HG03196 (cell line): ENCODE measurements at regions not wholly inside any gene's neighbourhood (a gene's known extent, or its start where the extent isn't known, plus 50 kb on each side); places are given as distances from the start of the nearest gene placed in this dataset.

ENCODE experiments used
- ATAC-seq: cut with Tn5 transposase; IDR thresholded peaks from one replicate; pipeline ENCODE4 v1.9.1; 2021; ENCODE audit not compliant: unreplicated experiment

DNA sequence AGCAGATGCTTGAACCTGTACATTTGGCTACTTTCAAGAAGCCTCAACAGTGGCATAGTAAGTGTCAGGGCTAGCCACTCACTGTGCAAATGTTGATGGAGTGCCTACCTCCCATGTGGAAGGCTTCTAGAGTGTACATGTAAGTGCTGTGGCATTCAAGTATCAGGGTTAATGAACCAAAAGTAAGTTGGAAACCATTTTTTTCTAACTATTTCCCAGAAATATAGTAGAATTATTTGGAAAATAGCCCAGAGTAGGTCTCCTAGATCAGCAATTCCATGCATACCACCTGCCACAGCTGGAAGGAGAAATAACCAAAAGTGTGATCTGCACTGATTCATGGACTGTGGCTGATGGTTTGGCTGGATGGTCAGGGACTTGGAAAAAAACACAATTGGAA lies 53.3 kb downstream of the FOXD1 start:
- ATAC-seq: no peak

DNA sequence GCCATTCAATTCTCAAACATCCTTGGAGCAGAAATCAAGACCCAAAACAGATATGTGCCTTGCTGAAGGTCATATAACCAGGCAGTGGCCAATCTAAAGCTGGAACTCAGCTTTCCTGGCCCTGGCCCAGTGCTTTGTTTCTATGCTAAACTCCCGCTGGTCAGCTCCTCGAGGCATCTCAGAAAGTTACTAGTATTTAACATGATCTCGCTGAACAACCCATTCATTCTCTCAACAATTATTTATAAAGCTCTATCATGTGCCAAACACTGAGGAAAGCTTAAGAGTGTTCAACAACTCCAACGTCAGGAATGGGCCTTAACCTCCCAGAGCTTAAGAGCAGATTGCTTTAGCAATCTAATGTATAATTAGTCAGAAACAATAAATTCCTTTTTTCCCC lies 54.0 kb downstream of the FOXD1 start:
- ATAC-seq: no peak

DNA sequence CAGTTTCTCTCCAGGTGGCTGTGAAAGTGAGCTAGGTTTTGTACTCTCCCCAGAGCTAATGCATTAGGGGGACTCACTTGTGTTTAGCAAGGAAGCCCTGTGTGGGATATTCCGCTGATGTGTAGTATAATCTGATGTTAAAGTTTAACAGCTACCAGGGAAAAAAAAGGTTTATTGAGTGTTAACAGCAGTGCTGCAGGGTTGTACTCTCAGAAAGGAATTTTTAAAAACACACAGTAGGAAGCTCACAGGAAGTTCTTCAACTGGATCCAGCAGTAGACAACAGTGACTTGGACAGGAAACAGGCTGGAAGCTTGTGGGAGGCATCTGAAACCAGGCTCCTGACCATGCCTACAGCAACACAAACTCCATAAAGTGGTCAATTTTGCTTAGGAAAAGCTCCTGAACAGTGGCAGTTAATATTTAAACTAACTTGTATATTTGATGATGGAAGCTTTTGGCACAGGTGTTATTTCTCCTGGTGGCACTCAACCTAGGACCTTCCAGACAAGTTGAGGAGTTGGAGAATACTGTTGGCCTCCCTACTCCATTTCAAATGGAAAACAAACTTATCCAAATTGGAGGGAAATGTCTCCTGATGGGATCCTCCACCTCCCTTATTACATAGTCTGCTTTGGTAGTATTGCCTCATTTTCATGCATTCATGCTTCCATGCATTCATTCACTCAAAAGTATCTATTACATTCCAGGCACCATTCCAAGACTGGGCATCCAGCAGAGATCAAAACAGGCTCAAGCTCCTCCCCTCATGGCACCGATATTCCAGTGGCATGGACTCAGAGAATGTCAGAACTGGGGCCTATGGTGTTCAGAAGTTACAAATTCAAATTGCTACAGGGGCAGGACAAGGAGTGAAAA lies 54.7 kb downstream of the FOXD1 start:
- no peak for ATAC-seq

DNA sequence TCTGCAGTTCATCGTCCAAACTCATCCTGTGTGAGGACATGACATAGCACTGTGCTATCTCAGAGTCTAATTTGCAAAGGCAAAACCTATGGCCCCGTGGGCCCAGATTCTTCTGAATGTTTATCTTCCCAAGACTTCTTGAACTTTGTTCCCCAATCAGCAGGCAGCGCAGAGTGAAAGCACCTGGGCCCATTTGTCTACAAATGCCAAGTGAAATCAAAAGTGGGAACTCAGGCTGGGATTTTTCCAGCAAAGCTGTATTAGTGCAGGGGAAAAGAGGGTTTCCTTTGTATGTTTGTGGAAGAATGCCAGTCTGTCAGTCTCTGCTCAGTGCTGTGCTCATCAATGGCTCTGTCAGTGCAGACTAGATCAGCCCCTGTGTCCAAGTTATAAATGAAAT lies 55.8 kb downstream of the FOXD1 start:
- no peak for ATAC-seq

DNA sequence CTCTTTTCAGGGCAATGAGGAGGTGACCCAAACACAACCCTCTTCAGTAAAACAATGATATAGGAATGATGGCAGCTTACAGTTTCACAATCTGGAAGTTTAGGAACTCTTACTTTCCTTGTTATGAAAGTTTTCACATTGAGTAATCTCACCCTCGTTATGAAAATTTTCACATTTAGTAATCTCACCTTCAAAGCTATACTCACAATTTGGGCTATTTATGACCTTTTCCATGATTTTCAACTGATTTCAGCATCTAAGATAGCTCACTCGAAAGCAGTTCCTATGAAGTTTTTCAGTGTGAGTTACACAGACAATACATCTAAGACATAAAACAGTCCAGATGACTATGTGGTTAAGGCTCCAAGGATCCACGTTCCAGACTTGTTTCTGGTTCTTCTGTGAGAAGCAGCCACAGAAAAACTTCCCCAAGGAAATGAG lies 57.1 kb downstream of the FOXD1 start:
- no peak for ATAC-seq

DNA sequence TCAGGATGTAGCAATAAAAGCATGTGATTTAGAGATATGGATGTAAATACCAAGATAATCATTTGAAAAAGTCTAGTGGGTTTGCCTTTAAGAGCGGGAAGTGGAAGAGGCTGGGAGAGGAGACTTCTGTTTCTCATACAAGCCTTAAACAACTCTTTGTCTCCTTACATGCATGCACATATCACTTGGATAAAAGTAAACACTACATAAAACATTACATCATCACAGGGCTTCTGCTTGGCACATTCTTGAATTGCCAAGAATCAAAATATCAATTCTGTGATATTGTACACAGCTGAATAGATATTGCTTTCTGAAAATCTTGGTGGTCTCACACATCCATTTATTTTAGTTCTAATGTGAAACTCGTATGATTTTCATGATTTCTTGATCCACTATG lies 57.6 kb downstream of the FOXD1 start:
- no peak for ATAC-seq

DNA sequence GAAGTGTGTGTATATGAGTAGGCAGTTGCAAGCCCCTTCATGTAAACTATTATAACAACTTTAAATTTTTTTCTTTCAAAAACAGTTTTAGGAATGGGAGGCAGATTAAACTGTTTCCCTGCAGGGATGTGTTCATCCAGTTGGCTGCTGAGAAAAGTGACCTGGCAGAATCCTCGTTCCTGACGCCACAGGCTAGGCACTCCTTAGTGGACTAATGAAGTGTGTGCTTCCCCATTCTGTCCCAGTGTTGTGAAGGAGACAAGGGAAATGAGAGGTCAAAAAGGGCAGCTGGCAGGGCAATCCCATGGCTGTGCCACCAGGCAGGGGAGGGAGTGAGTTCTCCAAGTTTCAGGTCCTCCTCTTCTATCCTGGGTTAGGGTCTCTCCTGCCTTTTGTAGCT lies 59.8 kb downstream of the FOXD1 start:
- ATAC-seq: no peak

DNA sequence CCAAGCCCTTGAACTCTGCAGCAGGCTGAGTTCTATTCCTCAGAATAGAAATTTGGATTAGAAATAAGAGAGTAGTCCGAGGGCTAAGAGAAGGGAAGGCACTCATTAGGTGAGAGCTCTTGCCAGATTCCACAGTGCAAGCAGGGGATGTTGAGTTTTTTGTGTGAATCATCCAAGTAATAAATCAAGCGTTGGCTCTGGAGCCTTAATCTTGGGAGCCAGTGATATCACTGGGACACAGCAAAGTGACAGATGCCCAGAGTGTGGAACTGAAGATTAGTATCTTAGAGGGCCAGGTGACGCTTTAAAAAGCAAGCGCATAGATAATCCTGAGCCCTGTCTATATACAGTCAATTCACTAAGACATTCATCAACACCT lies 60.3 kb downstream of the FOXD1 start:
- ATAC-seq: no peak

DNA sequence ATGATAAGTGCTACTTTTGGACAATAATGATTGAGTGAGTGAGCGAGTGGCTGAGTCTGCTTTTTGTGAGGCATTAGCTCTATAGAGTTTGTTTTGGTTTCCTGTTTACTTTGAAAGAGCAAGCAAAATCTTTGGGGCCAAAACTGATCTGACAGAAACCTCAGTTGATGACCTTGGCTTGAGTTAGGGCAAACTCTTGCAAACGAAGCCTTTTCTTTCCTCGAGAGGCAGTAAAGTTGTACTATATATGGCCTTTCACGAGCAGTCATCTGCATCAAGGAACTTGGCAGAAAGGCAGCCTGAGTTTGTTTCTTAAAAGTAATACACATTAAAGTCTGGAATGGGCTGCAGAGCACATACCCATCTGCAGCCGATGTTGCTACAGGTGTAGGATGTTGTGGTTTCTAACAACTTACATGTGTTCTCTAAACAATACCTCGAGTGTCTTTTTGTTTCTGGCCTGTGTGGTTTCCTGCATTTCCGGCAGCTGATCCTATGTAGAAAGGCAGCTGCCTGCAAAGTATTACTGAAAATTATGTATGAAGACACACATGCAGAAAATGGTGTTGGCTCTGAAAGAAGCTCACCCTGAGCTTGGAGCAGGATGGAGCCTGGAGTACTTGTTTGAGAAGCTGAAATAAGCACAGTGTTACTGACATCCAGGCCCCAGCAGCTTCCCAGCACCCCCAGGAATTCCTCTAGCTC lies 60.8 kb downstream of the FOXD1 start:
- peak; percentile 89 for ATAC-seq

DNA sequence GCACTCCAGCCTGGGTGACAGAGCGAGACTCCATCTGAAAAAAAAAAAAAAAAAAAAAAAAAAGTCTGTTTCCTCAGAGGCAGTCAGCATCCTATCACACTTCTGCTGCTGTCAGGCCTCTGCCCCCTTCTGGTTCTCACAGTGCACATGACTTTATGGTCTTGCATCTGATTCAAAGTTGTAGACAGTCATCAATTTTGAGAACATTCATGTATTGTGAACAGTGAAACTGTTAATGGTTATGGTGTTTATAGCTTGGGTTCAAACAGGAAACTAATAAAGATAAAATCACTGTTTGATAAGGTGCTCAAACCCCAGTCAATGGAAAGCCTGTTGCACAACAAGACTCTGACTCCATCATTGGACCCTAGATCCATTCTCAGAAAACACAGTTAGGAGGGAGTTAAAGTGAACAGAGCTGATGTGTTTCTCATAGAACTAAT lies 61.4 kb downstream of the FOXD1 start:
- peak; percentile 22 for ATAC-seq

DNA sequence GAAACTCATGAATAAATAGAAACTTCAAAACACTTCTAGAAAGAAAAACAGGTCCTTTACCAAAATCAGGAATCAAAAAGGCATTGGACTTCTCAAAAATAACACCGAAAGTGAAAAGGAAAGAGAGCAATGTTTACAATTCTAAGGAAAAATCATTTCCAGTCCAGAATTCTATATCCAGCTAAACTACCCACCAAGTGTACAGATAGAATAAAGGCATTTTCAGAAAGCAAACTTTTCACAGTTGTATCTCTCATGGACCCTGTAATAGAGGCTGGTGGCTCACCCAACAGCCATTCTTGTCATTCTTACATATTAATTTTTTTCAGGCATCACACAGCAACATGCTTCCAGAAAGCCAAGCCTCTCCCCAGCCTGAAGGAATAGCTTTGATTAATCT lies 63.7 kb downstream of the FOXD1 start:
- no peak for ATAC-seq

DNA sequence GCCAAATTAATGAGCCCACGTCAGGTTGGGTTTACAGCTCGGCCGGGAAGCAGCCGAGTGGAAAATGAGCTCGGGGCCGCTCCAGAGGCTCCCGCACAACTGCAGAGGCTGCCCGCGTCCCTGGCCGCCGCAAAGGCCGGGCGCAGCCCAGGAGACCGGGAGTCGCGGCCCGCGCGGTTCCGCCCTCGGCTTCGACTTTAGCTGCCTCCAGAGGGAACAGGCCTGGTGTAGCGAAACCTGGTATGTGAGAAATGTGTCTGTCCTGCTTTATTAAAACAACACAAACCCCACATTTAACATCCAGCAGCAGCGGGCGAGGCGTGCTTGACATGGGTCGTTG lies 66.2 kb downstream of the FOXD1 start:
- no peak for ATAC-seq

DNA sequence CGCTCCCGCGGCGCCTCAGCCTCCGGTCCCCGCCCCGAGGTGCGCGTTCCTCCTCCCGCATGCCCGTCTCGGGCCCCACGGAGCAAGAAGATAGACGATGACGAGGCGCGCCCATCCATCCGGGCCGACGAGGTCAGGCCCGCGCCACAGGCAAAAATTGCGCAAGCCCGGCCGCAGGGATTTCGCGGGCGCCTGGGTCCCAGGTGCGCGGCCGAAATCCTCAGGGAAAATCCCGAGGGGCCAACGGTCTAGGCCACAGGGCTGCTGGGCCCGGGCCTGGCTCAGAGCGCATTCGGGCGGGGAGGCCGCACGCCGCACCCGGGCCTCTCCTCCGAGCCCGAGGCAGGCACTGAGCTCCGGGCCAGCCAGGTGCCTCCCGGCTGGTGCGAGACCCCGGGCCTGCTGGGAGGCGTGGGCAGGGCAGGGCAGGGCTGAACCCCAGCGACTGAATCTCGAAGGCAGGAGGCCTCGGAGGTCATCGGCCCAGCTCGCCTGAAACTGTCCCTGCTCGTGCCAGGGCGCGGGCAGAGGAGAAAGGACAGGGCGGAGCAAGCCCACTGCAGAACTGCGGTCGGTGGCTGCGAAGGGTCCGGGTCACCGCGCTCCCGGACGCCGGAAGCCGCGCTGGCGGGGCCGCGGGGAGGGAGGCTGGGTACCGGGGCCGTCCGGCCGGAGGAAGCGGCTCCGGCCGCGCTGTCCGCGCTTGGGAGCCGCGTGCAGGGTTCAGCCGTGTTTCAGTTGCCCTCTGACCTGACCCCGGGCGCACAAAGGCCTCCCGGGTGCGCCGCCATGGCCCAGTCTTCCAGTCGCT lies 66.8 kb downstream of the FOXD1 start:
- ATAC-seq: no peak

DNA sequence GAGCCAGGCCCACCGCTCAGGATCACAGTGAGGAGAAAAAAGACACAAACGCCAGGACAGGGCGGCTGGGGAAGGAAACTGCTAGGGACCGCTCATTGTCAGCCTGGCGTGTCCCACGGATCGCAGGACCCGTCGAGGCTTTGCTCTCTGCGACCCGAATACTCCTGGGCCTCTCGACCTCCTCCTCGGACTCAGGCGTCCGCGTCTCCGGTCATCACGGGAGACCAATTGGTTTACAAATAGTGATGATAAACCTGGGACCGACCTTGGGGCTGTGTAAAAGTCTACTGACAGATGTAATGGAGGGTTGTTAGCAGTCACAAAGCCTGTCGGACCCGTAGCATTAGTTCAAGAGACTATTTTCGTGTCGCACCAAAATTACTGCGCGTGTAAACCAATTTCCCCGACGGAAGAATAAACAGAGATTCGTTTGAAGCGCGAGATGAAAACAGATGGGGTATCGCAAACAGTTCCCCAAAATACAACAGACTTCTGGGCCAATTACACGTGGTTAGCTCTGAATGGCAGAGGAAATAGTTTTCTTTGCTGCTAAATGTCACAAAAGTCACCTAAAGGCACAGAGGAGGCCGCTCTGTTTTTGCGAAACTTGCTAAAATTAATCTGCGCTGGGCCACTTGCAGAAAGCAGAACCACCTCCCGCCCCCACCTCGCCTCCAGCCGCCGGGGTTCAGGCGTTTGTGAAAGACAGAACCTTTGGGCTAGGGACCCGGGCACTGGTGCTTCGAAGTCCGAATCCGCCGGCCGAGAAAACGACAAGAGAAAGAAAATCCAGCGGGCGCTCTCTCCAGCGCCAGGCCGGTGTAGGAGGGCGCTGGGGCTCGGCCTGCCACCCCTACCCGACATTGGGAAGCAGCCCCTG lies 67.6 kb downstream of the FOXD1 start:
- ATAC-seq: no peak

DNA sequence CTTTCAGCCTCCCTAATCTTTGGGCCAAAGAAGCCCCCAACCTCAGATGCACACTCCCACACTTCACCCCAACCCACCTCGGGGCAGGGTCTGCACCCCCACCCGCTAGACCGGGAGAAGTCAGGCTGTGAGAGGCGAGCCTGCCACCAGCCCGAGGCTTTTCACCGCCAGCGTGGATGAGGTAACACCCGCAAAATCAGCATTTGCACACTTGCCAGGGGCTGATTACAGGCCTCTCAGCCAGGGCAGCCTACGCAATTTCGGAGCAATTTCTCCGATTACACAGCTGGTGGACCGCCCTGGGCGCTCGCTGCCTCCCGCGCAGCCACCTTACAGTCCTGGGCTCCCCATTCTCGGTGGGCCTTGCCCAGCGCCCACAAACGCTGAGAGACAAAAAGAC lies 68.5 kb downstream of the FOXD1 start:
- no peak for ATAC-seq

DNA sequence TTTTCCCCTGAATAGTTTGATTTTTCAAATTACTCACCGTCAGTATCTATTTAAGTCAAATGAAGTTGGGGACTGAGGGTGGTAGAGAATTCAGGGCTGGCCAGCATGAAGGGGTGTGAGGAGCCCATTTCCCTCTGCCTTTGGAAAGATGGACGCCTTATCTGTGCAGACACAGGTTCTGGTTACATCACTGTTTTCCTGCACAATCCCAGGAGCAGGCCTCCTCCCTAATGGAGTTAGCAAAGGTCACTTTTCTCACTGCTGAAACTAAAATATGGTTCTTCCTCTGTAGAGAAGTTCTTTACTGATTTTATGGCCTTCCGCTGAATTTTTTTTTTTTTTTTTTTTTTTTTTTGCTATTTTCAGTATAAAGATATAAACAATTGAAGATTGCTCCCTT lies 69.1 kb downstream of the FOXD1 start:
- ATAC-seq: no peak

DNA sequence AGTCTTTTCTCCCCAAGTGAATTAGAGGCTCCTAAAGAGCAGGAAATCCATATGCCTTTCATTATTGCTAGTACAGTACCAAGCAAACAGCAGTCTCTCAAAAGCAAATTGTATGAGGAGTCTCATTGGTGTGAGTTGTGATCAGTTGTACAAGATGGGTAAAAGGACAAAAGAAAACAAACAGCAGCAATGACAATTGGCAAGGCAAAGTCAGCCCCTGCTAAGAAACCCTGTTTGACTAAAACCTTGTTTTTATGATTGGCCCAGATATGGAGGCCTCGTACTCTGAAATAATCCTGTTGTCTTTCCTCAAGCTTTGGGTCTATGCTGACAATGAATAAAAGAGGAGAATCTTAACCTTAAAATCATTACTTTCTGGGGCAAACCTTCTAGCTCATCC lies 69.8 kb downstream of the FOXD1 start:
- no peak for ATAC-seq

DNA sequence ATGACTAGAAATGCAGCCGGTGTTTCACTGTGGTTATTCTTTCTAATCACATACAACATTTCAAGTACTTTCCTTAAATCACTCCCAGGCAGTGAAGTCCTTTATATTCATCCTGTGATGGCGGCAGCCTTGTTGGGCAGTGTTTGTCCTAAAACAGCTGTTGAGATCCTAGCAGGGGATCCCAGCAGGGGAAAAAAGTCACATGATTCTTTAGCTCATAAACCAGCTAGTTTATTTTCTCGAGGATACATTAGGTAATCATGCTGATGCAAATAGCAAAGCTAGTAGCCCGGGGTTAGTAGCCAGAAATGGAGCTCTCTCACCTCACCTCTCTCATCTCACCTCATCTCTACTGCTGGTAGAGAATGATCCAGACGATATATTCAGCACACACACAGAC lies 70.5 kb downstream of the FOXD1 start:
- no peak for ATAC-seq

DNA sequence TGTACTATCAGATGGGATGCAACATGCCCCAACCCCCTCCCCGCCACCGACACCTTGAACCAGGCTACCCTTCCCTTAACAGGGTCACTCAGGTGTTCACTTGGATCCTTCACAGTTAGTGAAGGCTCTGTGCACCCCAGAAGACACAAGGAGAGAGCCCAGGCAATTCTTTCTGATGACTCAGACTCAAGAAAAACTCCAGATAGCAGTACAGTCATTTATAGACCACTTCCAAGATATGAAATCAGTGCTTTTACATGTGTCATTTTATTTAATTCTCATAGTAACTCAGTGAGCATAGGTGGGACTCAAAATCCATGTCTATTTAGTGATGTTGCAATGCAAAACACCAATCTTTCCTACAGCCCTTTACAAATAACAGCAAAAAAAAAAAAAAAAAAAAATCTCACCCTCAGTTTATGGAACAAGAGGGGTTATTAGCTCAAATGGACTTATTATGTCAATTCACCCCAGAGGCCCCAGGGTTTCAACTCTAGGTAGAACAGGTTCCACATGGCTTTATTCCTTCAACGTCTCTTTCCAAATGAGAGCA lies 71.9 kb downstream of the FOXD1 start:
- no peak for ATAC-seq

DNA sequence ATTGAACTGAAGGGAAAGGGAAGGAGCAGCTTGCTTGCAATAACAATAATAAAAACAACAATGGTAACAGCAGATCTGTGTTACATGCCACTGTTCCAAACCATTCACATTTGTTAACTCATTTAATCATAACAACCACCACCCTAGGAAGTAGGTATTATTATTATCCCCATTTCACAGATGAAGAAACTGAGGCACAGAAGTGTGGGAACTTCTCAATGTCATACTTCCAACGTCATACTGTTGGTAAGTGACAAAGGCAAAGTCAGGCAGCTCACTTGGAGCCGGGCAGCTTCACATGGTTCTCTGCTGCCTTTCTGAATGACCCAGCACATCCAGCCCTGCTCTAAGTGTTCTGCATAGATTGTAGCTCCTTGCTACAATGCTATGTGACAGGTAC lies 72.6 kb downstream of the FOXD1 start:
- ATAC-seq: no peak

DNA sequence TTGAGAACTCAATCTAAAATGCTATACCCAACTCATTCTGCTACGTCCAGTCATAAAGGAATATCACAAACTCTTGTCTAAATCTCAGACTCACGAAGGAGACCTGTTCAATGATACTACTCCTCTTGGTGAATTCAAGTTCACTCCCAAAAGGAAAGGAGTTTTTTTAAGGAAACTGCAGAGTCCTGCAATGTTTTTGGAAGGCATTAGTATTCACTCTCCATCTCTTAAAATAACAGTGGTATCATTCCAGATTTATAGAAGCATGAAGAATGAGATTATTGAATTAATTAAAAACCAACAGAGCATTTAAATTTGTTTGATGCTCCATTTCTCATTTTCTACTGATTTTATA lies 73.4 kb downstream of the FOXD1 start:
- no peak for ATAC-seq
